ENCODE measurements at regions not wholly inside any gene's neighbourhood (a gene's known extent, or its start where the extent isn't known, plus 50 kb on each side); places are given as distances from the start of the nearest gene placed in this dataset.
A peak's percentile ranks its signal among the peaks of the same experiment; 100 is the strongest.

GRCh38 chr5:88540471-88541115 is 271.9 kb upstream of the TMEM161B start:
- H3K27ac ChIP-seq = no peak overlapping the region
- no peak overlapping the region for H3K4me3 ChIP-seq (ENCODE audit: low read depth, low read length)
- no peaks in the 10 kb centered on the region for H3K36me3 ChIP-seq (replicated peaks)
- H3K27me3 ChIP-seq (replicated peaks) = no peaks in the 10 kb centered on the region
- in situ Hi-C loops (cut with HindIII; ENCODE audit: low pct_ligation_motif_present, low sequenced_read_pairs) = no loop called here
- DNase-seq = no peak
- TF ChIP-seq, protein P1, sequence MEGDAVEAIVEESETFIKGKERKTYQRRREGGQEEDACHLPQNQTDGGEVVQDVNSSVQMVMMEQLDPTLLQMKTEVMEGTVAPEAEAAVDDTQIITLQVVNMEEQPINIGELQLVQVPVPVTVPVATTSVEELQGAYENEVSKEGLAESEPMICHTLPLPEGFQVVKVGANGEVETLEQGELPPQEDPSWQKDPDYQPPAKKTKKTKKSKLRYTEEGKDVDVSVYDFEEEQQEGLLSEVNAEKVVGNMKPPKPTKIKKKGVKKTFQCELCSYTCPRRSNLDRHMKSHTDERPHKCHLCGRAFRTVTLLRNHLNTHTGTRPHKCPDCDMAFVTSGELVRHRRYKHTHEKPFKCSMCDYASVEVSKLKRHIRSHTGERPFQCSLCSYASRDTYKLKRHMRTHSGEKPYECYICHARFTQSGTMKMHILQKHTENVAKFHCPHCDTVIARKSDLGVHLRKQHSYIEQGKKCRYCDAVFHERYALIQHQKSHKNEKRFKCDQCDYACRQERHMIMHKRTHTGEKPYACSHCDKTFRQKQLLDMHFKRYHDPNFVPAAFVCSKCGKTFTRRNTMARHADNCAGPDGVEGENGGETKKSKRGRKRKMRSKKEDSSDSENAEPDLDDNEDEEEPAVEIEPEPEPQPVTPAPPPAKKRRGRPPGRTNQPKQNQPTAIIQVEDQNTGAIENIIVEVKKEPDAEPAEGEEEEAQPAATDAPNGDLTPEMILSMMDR (IDR thresholded peaks at IDR 0.05; ENCODE audit: low read depth, low read length, missing control alignments) = no peak

DNA sequence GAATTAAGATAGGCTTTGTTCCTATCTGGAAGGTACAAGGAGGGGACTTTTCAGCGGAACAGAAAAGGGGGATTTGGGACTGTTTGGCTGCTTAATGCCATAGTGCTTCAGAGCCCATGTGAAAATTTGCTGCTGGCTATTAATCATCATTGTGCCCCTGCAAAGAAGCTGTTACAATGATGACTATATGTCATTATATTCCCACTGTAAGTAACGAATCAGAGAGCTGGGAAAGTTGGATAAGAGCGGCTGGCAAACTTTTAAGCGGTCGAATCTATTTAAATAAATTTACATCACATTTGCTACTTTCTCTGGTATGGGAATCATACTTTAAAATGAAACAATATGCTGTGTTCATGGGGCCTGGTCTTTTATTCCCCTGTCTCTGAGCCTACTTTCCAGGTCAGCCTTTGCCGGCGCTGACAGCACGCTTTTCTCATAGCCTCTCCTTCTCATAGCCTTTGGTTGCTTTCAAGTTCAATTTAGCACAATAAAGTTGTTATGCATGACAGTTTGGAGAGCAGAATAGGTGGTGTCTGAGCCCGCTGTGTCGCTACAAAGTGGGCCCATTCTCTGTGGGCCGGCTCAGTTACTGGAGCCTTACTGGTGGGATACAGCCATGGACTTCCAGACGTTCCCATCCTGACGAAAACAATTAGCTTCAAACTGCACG is 271.2 kb upstream of the TMEM161B start:
- Histone ChIP-seq H3K27me3 (replicated peaks) (no peaks in the 10 kb centered on the region), H3K4me3 (ENCODE audit: low read depth, low read length) (peak overlapping the region; percentile 15), H3K27ac (no peak overlapping the region), H3K36me3 (replicated peaks) (no peaks in the 10 kb centered on the region)
- TF ChIP-seq, protein P1 (IDR thresholded peaks at IDR 0.05; ENCODE audit: low read depth, low read length, missing control alignments) = no peak
- in situ Hi-C loops (cut with HindIII; ENCODE audit: low pct_ligation_motif_present, low sequenced_read_pairs) = no loop called here
- DNase-seq = no peak

DNA sequence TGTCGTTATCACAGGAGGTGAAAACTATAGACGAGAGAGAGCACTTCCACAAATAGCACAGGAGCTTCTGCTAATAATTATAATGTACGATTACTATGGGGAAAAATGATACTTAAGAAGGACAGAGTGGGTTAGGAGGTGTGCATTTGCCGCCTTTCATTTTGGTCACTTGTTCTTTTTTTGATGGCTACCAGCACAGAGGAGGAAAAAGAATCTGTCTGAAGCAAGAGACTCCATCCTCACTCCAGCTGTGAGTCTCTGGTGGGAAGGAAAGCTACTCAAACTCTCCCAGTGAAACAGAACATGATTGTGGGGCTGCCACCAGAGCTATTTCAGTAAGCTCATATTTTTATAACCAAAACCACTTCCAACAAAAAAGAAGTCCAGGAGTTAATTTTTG is 270.4 kb upstream of the TMEM161B start:
- H3K27ac ChIP-seq = no peak overlapping the region
- H3K4me3 ChIP-seq (ENCODE audit: low read depth, low read length) = no peak overlapping the region
- no peaks in the 10 kb centered on the region for H3K27me3 ChIP-seq (replicated peaks)
- TF ChIP-seq, protein P1 (IDR thresholded peaks at IDR 0.05; ENCODE audit: low read depth, low read length, missing control alignments) = no peak
- no peak for DNase-seq
- no peaks in the 10 kb centered on the region for H3K36me3 ChIP-seq (replicated peaks)
- in situ Hi-C loops (cut with HindIII; ENCODE audit: low pct_ligation_motif_present, low sequenced_read_pairs) = no loop called here

DNA sequence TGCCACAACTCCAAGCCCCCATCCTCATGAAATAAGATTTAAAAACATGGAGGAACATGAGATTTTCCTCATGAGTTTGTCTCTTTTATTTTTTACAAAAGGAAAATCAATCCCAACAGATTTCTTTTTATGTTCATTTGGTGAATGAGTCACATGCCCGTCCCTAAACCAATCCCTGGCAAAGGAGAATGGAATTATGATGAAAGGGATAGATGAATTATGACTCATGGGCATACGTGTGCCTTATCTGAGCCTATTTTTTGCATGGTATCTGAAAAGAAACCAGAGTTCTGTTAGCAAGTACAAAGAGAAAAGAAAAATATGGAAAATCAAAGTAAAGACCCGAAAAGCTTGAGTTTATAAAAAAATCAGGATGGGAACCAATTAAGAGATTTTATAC is 267.5 kb upstream of the TMEM161B start:
- no peaks in the 10 kb centered on the region for H3K27me3 ChIP-seq (replicated peaks)
- no peak overlapping the region for H3K4me3 ChIP-seq (ENCODE audit: low read depth, low read length)
- H3K36me3 ChIP-seq (replicated peaks) = no peaks in the 10 kb centered on the region
- H3K27ac ChIP-seq = no peak overlapping the region
- in situ Hi-C loops (cut with HindIII; ENCODE audit: low pct_ligation_motif_present, low sequenced_read_pairs) = no loop called here
- TF ChIP-seq, protein P1 (IDR thresholded peaks at IDR 0.05; ENCODE audit: low read depth, low read length, missing control alignments) = no peak
- DNase-seq = no peak

GRCh38 chr5:88524941-88525340 is 256.3 kb upstream of the TMEM161B start:
- no peaks in the 10 kb centered on the region for H3K27me3 ChIP-seq (replicated peaks)
- in situ Hi-C loops (cut with HindIII; ENCODE audit: low pct_ligation_motif_present, low sequenced_read_pairs) = no loop called here
- no peak overlapping the region for H3K4me3 ChIP-seq (ENCODE audit: low read depth, low read length)
- no peaks in the 10 kb centered on the region for H3K36me3 ChIP-seq (replicated peaks)
- DNase-seq = no peak
- H3K27ac ChIP-seq = no peak overlapping the region
- TF ChIP-seq, protein P1 (IDR thresholded peaks at IDR 0.05; ENCODE audit: low read depth, low read length, missing control alignments) = no peak

All from brain microvascular endothelial cell (primary cell).